Upper lobe of right lung (tissue), 1 donor: ENCODE measurements at regions not wholly inside any gene's neighbourhood (a gene's known extent, or its start where the extent isn't known, plus 50 kb on each side); places are given as distances from the start of the nearest gene placed in this dataset.

Source experiments
- ATAC-seq: fragments of 200-7000 bp; cut with Tn5 transposase; one replicate; pipeline ENCODE4 v1.9.1; 2020; ENCODE audit warnings: mild to moderate bottlenecking, moderate library complexity
- DNase-seq: peaks from one replicate; pipeline ENCODE4 v3.0.0-alpha.2; 2020
- H3K27ac ChIP-seq: fragments of 200-600 bp; one replicate; pipeline ENCODE4 v1.8.0; 2022
- H3K27me3 ChIP-seq: fragments of 200-600 bp; one replicate; pipeline ENCODE4 v1.8.0; 2022; ENCODE audit warnings: mild to moderate bottlenecking
- H3K36me3 ChIP-seq: fragments of 200-600 bp; one replicate; pipeline ENCODE4 v1.8.0; 2022
- H3K4me1 ChIP-seq: fragments of 200-600 bp; one replicate; pipeline ENCODE4 v1.8.0; 2022
- H3K4me3 ChIP-seq: fragments of 200-600 bp; one replicate; pipeline ENCODE4 v1.8.0; 2022; ENCODE audit warnings: mild to moderate bottlenecking
- H3K9me3 ChIP-seq: fragments of 200-600 bp; one replicate; pipeline ENCODE4 v1.8.0; 2022
- CTCF ChIP-seq: fragments of 200-600 bp; IDR thresholded peaks from one replicate; pipeline ENCODE4 v1.8.0; 2022; ENCODE audit warnings: antibody characterized with exemption
- intact Hi-C: fragments of 100-400 bp; cut with DNase I; formaldehyde crosslinking; loops from one replicate; pipeline ENCODE4 v1.11.0; 2022
- donor health status: DM: no; HTN: yes; CAD: no; lungs with severe emphysema.

GRCh38 chr16:22630242-22630641, 119.6 kb downstream of the NPIPB5 start:
- no peak for TF ChIP-seq CTCF
- Histone ChIP-seq H3K27ac (no peak overlapping the region), H3K27me3 (peaks cover 18% of the 10 kb centered on the region), H3K4me1 (no peaks in the 10 kb centered on the region), H3K36me3 (no peaks in the 10 kb centered on the region), H3K9me3 (no peaks in the 10 kb centered on the region), H3K4me3 (no peak overlapping the region)
- no peak for ATAC-seq
- intact Hi-C loops, result no loop called here
- no peak for DNase-seq

GRCh38 chr16:22631264-22631663, 120.6 kb downstream of the NPIPB5 start:
- TF ChIP-seq CTCF, result no peak
- Histone ChIP-seq H3K4me1 (no peaks in the 10 kb centered on the region), H3K36me3 (no peaks in the 10 kb centered on the region), H3K9me3 (no peaks in the 10 kb centered on the region), H3K27me3 (peaks cover 8% of the 10 kb centered on the region), H3K4me3 (no peak overlapping the region), H3K27ac (no peak overlapping the region)
- DNase-seq (no peak), ATAC-seq (no peak)
- intact Hi-C loops, result no loop called here

- Histone ChIP-seq H3K36me3 (no peaks in the 10 kb centered on the region), H3K9me3 (no peaks in the 10 kb centered on the region), H3K4me3 (no peak overlapping the region), H3K27ac (no peak overlapping the region), H3K4me1 (no peaks in the 10 kb centered on the region), H3K27me3 (no peaks in the 10 kb centered on the region)
- ATAC-seq (no peak), DNase-seq (no peak)
- no peak for TF ChIP-seq CTCF
- intact Hi-C loops, result no loop called here
These were observed 121.9 kb downstream of the NPIPB5 start for GRCh38 chr16:22632606-22633005.

- Histone ChIP-seq H3K4me3 (no peak overlapping the region), H3K4me1 (no peaks in the 10 kb centered on the region), H3K36me3 (no peaks in the 10 kb centered on the region), H3K9me3 (no peaks in the 10 kb centered on the region), H3K27ac (no peak overlapping the region), H3K27me3 (no peaks in the 10 kb centered on the region)
- intact Hi-C loops, result no loop called here
- no peak for DNase-seq
- TF ChIP-seq CTCF, result no peak
- ATAC-seq, result no peak
These were observed 122.6 kb downstream of the NPIPB5 start for GRCh38 chr16:22633280-22633679.

- DNase-seq (no peak), ATAC-seq (no peak)
- Histone ChIP-seq H3K4me3 (no peak overlapping the region), H3K9me3 (no peaks in the 10 kb centered on the region), H3K27me3 (no peaks in the 10 kb centered on the region), H3K36me3 (no peaks in the 10 kb centered on the region), H3K27ac (no peak overlapping the region), H3K4me1 (no peaks in the 10 kb centered on the region)
- TF ChIP-seq CTCF, result no peak
- intact Hi-C loops, result no loop called here
These were observed 123.1 kb downstream of the NPIPB5 start for GRCh38 chr16:22633799-22634198.

GRCh38 chr16:22634954-22635353, 124.3 kb downstream of the NPIPB5 start:
- Histone ChIP-seq H3K9me3 (no peaks in the 10 kb centered on the region), H3K4me1 (no peaks in the 10 kb centered on the region), H3K4me3 (no peak overlapping the region), H3K36me3 (no peaks in the 10 kb centered on the region), H3K27ac (no peak overlapping the region), H3K27me3 (no peaks in the 10 kb centered on the region)
- TF ChIP-seq CTCF, result no peak
- DNase-seq (no peak), ATAC-seq (no peak)
- intact Hi-C loops, result no loop called here
